ENCODE measurements at regions not wholly inside any gene's neighbourhood (a gene's known extent, or its start where the extent isn't known, plus 50 kb on each side); places are given as distances from the start of the nearest gene placed in this dataset.

DNA sequence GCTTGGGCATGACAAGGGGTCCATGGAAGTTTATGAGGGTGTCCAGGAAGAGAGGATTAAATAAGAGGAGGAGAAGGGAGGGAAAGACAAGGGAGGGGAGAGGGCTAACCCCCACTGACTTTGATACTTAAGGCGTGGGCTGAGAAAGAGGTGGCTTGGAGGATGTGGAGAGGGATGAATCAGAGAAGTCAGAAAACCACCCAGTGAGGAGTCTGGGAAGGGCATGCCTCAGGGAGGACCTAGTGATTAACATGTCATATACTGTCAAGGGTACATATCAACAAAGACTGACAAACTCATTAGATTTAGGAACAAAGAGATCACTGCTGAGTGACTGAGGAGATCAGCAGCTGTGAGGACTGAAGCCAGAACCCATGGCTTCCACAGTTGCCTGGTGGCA, 145.4 kb downstream of the IRX5 start:
- DNase-seq: no peak

DNA sequence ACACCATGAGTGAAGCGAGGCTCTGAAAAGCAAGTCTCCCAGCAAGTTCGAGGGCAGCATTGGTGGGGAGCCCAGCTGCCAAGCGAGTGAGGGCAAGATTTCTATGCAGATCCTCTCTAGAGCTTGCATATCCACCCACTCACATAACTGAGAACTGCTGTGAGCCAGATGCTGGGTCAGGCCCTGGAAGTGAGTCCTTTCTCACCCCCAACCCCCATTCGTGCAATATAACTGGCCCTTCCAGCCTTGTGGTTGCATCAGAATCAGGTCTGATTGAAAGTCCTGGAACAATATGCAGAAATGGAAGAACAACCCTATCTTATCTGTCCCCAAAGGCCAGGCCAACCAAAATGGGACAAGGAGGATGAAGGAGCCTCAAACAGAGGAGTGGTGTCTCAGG, 146.6 kb downstream of the IRX5 start:
- DNase-seq: no peak

DNA sequence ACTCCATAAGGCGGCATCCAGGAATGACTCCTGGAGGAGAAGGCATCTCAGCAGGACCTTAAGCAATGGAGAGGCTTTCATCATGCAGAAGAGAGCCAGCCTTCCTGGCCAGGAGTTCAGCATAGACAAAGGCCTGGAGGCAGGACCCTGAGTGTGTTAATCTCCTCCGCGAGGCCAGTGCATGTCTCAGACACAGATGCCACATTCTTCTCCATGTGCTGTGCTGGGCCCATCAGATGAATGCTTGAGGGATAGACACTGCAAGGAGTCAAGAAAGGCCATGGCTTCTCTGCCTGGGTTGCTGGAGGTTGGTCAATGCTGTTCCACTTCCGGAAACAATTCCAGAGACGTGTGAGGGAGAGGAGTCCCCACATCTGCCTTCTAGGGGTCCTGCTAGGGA, 147.5 kb downstream of the IRX5 start:
- no peak for DNase-seq

DNA sequence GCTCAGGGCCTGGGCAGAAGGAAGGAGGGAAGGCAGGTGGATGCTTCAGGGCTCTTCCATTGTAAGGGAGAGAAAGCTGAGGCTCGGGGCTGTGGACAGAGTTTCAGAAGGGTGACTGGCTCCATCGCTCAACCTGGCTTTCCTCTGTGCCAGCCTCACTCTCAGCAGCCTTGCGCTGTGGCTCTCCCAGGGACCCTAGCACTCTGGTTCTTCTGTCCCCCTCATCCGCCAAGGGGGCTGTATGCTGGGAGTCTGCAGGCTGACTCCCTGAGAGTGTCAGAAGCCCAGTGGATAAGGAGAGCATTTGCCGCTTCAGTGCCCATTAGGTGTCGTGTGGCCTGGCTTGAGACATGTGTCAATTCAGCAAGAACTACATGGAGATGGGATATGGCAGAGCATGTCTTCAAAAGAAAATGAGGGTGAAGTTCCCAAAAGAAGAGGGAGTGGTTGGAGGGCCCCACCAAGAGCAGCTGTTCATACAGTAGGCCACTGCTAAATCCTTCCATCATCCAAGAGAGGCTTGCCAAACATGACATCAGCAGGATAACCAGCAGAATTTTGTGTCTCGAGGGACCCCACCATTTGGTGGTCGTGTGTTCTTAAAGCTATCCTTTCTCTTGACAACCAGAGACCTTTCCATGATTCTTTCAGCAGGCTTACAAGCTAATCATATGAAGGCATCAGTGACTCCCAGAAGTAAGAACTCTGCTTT, 148.2 kb downstream of the IRX5 start:
- DNase-seq: no peak

DNA sequence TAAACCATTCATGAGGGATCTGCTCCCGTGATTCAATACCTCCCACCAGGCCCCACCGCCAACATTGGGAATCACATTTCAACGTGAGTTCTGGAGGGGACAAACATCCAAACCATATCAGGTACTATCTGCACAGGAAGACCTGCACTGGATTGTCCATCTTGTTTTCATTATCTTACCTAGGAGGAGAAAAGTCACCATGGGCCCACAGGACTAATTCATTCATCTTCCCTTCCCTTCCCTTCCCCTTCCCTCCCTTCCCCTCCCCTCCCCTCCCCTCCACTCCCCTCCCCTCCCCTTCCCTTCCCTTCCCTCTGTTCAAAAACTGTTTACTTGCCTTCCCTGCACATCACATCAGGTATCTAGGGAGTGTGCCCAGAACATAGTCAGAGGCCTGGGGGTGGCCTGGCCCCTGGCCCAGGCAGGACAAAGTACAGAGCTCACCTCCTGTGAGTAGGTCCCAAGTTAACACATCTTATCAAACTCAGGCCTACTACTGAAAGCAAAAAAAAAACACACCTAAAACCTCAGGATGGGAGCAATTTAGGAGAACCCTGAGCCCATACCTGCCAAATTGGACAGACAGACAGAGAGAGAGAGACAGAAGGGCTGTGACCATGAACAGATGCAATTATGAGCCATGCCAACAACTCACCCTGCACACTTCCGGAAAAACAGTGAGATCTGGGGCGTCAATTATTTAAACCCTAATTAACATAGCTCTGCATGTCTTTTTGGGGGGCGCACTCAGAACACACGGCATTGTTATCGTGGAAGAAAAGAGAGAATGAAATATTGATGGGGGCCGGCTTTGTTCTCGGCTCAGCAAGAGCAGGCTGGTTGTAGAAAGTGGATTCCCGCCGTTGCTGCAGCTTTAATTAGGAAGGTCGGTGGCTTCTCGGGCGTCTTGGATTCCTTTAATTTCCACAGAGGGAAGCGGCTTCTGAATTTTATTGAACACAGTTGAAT, 151.2 kb downstream of the IRX5 start:
- no peak for DNase-seq

DNA sequence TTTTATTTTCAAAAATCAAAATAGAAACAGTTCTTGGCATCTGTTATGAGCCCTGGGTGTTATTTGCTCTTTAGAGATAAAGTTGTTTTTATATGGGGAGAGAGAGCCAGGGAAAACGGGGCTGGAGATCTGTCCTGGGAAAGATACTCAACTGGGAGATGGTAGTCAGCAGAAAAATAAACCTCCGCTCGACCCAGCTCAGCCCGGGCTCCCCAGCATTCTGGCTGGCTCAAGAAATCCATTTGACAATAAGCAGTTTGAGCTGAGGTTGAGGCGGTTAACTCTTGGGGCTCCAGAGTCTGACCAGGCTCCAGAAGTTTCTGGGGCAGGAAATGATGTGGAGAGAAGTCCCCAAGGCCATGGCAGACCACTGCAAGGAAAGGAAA, 151.9 kb downstream of the IRX5 start:
- no peak for DNase-seq

DNA sequence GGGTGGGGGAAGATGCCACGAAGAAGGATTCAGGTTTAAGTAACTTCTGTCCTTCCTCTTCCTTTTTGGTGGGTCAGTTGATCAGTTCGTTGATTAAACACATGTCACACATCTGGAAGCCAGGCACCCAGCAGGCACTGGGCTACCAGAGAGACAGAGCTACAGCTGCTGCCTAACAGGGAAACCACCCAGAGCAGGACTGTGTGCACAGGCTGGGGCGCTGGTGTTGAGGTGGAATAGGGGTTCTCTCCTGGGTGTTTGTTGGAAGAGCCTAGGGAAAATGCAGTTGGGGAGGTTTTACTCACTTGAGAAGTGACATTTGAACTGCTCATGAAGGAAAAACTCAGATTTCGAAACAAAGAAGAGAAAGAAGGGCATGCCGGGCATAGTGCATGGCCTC, 152.4 kb downstream of the IRX5 start:
- no peak for DNase-seq

DNA sequence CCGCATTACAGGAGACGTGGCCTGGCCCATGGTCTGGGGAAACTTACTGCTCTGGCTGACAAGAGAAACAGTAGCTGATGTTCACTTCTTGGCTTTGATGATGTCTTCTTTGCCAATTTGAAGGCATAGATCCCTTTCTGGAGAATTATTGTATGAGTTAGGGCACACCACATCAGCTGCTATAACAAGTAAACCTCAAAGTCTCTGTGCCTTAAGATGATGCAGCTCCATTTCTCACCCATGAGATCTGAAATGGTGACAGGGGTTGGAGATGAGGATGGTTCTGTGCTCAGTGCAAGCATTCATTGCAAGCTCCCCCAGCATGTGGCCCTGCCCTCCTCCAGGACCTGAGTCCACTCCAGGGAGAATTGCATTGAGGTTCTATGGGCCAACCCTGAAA, 157.4 kb downstream of the IRX5 start:
- DNase-seq: no peak

DNA sequence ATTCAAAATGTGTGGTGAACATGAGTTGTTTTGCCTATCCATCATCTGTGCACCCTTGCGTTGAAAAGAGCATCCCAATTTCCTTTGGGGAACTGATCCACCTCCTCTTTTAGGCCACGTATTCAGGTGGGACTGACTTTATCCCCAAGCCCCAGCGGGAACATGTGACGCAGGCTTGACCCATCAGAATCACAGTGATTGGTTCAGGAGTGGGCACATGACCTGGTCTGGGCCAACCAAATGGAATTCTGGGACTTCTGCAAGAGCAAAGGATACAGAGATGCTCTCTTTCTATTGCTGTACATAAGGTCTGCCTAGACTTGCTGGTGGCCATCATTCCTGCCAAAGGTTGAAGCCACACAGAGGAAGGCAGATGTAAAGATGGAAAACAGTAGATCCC, 158.9 kb downstream of the IRX5 start:
- DNase-seq: no peak

DNA sequence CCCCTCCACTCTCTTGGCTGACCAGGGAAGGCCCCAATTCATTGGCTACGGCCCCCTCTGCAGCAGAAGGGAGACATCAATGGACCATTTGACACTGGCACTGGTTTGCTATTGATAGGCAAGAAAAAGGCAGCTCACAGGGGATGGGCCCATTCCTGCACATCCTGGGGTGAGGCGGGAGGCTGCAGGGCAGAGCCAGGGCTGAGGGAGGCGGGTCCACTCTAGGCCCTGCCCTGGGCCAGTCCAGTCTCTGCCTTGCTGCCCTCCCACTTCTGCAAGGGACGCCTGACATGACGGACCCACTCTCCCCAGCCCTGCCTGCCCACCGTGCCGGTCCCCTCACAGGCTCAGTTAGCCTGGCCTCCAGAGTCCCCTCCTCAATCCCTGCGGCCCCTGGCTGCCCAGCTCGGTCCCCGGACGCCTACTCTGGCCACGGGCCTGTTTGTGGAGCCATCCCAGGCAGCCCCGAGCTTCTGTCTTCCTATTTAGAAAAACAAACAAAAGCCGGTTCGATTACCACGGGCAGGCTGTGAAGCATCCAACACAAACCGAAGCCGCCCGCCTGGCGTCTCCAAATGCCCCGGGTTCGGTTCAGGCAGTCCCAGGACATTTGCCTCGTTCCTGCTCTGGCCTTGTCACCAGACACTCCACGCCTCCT, 160.7 kb downstream of the IRX5 start:
- DNase-seq: no peak

DNA sequence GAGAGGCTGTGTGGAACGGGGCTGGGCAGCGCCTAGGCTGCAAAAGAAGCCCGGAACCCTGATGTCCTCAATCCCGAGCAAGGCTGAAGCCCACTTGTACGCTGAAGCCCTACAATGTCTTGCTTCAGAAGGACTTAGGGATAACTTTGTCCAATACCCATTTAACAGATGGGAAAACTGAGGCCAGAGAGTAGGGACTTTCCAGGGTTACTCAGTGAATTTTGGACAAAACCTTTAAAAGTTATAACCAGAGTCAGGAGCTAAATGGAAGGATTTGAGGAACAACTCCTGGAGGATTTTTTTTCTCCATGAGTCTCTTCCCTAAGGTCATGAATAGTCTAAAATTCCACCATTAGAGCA, 161.2 kb downstream of the IRX5 start:
- DNase-seq: no peak

DNA sequence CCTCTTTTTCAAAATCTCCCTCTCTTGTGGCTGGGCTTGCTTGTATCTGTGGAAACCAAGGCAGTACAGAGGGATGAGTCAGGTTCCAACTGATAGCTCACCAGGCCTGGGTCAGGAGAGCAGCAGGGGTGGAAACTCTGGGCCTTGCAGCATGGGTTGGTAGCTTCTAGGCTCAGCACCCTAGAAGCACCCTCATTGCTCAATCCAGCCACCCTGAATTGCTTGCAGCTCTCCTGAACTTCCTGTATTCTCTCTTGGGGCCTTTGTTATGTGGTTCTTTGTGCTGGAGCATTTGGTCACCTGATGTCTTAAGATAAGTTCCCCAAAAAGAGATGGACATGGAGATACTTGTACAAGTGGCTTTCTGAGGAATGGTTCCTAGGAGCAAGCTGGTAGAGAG, 169.4 kb downstream of the IRX5 start:
- DNase-seq: no peak

DNA sequence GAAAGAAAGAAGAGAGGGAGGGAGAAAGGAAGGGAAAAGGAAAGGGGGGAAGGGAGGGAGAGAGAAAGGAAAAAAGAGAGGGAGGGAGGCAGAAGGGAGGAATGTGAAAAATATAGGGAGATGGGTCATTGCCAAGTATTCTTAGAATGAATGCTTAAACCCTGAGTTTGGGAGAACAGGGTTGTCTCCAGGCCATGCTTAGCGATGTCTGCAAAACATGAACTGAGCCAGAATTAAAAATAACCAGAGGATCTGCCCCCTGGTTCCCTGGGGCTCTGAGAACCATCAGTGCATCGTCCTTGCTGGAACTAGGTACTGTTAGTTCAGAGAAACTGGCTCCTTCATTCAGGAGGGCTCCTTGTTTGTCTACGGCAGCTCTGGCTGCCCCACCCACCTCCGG, 170.4 kb downstream of the IRX5 start:
- no peak for DNase-seq

DNA sequence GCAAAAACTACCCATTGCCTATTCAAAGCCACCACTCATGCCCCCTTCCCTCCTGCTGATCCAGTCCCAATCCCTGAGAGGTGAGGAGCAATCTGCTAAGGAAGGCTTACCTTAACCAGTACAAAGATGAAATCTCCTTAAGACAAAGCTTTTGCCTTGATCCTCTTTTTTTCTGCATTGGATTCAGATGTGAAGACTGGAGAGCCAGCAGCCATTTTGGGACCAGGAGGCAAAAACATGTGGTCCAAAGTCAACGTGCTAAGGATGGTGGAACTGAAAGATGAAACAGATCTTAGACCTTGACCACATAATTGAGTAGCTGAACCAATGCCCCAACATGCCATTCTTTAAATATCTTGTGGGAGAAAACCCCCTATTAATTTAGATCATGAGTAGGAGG, 171.4 kb downstream of the IRX5 start:
- no peak for DNase-seq

DNA sequence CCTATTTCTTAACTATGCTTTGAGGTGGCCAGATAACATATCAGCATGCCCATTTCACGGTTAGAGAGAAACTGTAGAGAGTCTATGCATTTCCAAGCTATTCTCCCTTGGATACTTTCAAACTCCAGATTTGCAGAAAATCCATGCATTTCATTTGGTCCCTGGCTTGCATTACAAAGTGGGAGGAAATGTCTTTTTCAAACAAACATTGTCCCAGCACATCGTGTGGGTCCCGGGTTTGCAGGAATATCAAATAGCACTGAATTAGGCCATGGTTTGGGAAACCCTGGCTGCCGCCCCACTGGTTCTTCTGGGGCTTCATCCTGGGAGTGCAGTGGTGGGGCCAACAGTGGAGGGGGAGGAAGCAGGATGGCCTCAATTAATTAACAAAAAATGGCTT, 171.9 kb downstream of the IRX5 start:
- DNase-seq: no peak

DNA sequence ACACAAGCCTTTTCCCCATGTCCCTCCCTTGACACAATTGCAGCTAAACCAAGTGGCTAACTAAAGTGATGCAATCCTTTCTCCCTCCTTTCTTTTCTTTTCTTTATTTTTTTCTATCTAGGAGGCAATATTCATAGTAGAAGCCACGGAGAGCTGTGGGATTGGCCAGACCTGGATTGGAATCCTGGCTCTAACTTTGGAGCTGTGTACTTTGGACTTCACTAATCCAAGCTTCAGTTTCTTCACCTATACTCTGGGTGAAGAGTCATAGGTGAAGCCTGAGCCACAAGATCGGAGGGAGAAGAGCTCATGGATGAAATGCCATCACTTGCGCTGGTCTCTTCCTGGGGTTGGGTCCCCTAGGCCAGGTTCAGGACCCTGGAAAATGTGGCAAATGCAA, 177.2 kb downstream of the IRX5 start:
- DNase-seq: no peak

DNA sequence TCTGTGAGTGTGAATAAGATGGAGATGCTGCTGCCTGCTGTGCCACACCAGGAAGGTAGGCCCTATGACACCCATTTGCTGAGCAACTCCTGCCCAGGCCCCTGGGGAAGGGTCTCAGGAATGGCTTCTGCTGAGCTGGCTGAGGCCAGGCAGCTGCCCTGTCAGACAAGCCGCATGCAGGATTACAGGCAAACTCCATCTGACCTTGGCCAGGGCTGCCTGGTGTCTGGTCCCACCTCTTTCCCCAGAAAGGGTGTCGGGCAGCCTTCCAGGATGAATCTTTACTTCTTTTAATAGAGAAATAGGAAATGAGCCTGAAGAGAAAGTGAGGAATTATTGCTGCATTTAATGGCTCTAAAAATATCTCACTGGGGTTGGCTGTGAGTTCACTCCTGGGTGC, 182.5 kb downstream of the IRX5 start:
- DNase-seq: no peak

DNA sequence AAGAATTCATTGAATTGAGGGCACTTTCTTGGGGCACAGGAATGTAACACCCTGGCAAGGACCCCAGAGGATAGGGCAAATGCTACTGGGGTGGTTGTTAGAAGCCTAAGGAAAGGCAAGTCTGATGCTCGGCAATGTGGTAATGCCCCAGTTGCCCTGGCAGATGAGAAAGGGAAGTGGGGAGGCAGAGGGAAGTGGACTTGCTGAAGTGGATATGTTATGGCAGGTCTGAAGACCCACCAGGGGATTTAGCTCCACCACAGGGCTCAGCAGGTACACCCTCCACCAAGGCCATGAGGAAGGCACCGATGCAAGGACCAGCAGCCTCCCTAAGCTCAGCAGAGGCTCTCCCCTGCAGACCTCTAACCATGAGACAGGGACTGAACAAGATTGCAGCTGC, 184.8 kb downstream of the IRX5 start:
- no peak for DNase-seq

DNA sequence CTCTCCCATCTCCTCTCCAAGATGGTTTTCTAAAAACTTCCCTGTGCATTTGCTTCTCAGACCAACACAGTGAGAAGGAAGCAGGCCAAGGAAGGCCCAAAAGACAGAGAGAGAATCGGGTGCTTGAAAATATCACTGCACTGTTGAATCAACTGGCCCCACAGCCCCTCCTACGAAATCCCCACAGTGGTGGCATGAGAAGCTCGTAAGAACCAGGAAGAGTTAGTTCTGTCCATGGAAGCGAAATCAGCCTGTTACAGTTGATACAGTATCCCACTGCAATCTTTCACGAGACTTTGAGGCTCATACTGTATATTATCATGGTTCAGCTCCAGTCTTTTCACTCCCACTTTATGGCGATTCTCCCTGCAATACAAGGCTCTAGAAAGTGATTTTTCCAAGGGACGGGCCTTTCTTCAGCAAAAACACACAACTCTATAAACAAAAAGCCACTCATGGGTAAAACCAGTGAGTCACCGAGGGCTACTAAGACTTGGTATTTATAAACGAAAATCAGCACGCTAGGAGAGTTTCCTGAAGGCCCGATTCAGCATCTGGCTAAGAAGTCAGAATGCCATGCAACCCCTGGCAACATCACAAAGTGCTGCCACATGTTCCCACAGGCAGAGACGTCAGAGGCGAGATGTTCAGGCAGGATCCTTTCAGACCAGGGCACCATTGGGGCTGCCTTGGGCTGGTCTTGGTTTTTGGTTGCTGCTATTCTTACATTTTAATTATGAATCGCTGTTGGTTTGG, 185.7 kb downstream of the IRX5 start:
- no peak for DNase-seq

DNA sequence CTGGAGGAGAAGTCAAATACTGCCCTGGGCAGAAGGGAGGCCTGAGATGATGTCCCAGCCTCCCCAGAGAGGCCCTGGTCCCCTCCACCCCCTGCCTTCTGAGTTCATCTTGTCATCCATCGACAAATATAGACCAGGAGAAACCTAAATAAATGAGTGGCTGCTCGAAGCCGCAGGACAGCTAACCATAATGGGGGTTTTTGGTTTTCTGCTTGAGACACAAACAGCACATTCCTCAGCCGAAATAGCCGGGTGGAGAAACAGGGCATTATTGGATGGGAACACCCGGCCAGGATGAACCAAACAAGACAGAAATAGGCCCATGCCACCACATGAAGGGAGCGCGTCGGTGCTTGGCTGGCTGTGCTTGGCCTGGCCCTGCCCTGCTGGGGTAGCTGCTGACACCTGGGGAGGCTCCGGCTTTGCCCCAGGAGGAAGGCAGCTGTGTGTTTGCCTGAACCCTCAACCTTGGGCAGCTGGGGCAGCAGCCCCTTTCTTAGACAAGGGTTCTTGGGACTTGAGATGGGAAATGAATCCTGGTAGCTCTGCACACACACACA, 188.1 kb downstream of the IRX5 start:
- no peak for DNase-seq

DNA sequence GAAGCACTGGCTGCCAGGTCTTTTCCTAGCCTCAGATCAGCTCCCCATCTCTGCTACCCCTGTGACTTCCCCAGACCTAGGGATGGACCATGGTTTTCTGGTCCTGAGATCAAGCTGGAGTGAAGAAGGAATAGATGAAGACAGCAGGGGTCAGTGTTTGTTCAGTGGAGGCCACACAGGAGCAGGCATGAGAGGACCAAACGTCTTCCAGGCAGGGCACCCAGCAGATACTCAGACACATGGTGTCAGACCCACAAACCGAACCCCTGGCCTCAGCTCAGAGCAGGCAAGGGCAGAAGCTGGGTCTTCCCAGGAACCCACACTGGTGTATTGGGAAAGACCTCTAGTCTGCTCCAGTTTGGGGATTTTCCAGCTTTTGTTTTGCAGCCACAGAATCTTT, 189.7 kb downstream of the IRX5 start:
- no peak for DNase-seq

DNA sequence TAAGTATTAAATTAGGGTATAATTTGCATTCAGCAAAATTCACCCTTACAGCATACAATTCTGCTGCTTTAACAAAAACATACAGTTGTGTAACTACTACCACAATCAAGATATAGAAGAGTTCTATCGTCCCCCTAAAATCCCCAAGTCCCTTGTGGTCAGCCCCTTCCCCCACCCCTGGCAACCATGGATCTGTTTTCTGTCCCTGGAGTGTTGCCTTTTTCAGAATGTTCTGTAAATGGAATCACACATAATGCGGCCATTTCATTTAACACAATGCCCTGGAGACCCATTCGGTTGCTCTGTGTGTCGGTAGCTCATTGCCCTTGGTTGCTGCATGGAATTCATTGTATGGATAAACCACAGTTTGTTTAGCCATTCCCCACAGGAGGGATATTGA, 190.2 kb downstream of the IRX5 start:
- DNase-seq: no peak

DNA sequence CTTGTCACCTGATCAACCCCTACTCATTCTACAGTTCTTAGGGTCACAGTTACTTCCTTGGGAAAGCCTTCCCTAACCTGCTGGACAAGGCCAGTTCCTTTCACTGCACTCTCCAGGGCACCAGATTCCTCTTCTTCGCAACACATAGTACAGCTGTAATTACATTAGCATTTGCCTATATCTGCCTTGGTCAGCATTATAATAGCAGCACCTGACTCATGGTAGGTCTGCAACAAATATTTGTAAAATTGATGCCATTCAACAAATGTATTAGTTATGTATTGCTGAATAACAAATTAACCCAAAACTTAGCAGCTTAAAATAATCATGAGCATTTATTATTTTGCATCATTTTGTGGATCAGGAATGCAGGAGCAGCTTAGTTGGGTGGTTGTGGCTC, 193.0 kb downstream of the IRX5 start:
- DNase-seq: no peak

All from CD4-positive, alpha-beta T cell treated with Interleukin-10 for 1 hour (primary cell).